Tibial nerve (tissue), 4 donors: ENCODE measurements at regions not wholly inside any gene's neighbourhood (a gene's known extent, or its start where the extent isn't known, plus 50 kb on each side); places are given as distances from the start of the nearest gene placed in this dataset.
"Not testable (repeated sequence)": the region's sequence is repeated elsewhere in the genome, so short reads cannot be mapped to it uniquely, and the experiment has no call there.

Experiments
- DNase-seq, 2 donors: peaks; one replicate each; pipeline ENCODE4 v3.0.0-alpha.2; 2019; ENCODE audit warnings: low spot score in 2 of 2
- H3K27ac ChIP-seq, 4 donors: fragments of 200-600 bp; sonication (generic) in 3 of 4; one replicate each; pipeline ENCODE4 v1.5.1; 2017 to 2019; ENCODE audit warnings: mild to moderate bottlenecking in 1 of 4
- H3K27me3 ChIP-seq, 2 donors: fragments of 200-600 bp; sonication (generic) in 1 of 2; one replicate each; pipeline versions ENCODE4 v1.5.1 to v1.6.0; 2017 to 2019
- H3K36me3 ChIP-seq, 3 donors: fragments of 200-600 bp; sonication (generic); one replicate each; pipeline ENCODE4 v1.5.1; 2018 to 2019
- H3K4me1 ChIP-seq, 4 donors: fragments of 200-600 bp; sonication (generic) in 3 of 4; one replicate each; pipeline ENCODE4 v1.5.1; 2017 to 2019
- H3K4me3 ChIP-seq, 4 donors: fragments of 200-600 bp; sonication (generic) in 3 of 4; one replicate each; pipeline ENCODE4 v1.5.1; 2017 to 2019; ENCODE audit warnings: mild to moderate bottlenecking in 1 of 4, moderate library complexity in 1 of 4
- H3K9me3 ChIP-seq, 4 donors: fragments of 200-600 bp; sonication (generic) in 3 of 4; one replicate each; pipeline ENCODE4 v1.5.1; 2017 to 2019
- CTCF ChIP-seq, 5 experiments: fragments of 200-600 bp in 3 of 5; fragments of 450-650 bp in 2 of 5; sonication (generic) in 3 of 5; IDR thresholded peaks; one replicate each; pipeline ENCODE4 v1.5.1; 2016 to 2019; ENCODE audit warnings: antibody characterized with exemption in 5 of 5, mild to moderate bottlenecking in 3 of 5, moderate library complexity in 2 of 5
- EP300 ChIP-seq, 2 donors: sonication (generic); formaldehyde crosslinking; IDR thresholded peaks; one replicate each; pipeline ENCODE4 v1.6.1; 2017; ENCODE audit warnings: antibody characterized with exemption in 2 of 2, mild to moderate bottlenecking in 1 of 2
- POLR2A ChIP-seq, 2 donors: fragments of 450-650 bp; IDR thresholded peaks; one replicate each; pipeline ENCODE4 v1.6.1; 2017; ENCODE audit warnings: antibody characterized with exemption in 2 of 2, mild to moderate bottlenecking in 2 of 2, moderate library complexity in 2 of 2
- WGBS, 2 donors: methylation state at CpG; one replicate each; pipeline ENCODE4 v1.1.5; 2018; 5-methylcytosine and 5-hydroxymethylcytosine counted together

GRCh38 chr12:131245564-131246355 lies 292.1 kb downstream of the ADGRD1 start:
- TF ChIP-seq POLR2A (IDR thresholded peaks at IDR 0.05) (no peak), CTCF (IDR thresholded peaks at IDR 0.05) (no peak), EP300 (IDR thresholded peaks at IDR 0.05) (no peak)
- Histone ChIP-seq H3K4me3 (no peak overlapping the region), H3K27ac (no peak overlapping the region), H3K9me3 (no peaks in the 10 kb centered on the region), H3K27me3 (peaks cover 0 to 14% of the 10 kb centered on the region in 2 donors), H3K36me3 (no peaks in the 10 kb centered on the region), H3K4me1 (no peaks in the 10 kb centered on the region)
- DNase-seq: no peak
- WGBS, 2 donors: 88 to 93% methylated on average over 10 to 14 of the region's 14 CpGs

- H3K36me3 ChIP-seq, H3K27ac ChIP-seq, H3K9me3 ChIP-seq, H3K4me3 ChIP-seq, DNase-seq, H3K4me1 ChIP-seq: not testable (repeated sequence)
- 52 to 62% methylated on average over 8 to 15 of the region's 15 CpGs for WGBS, 2 donors
- H3K27me3 ChIP-seq: peaks cover 0 to 14% of the 10 kb centered on the region in 2 donors
Observed at GRCh38 chr12:131247026-131247725, 293.5 kb downstream of the ADGRD1 start.

DNA sequence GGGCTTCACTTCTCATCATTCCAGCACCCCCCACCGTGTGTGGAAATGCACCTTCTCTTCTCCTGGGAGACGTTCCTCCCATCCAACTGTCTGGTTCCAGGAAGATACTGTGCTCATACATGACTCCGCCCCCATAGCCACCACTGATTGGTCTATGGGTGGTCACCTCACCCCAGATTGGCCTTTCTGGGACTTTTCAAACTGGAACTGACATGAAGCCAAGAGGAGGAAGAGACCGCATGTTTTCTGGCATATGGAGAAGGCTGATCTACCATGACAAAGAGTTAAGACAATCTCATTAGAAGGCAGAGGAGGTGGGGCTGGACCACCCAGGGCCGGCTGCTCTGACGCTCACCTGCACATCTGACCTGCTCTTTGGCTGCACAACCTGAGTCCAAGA lies 294.2 kb downstream of the ADGRD1 start:
- H3K27ac ChIP-seq, DNase-seq: not testable (repeated sequence)
- 73 to 82% methylated on average over 6 of the region's 6 CpGs for WGBS, 2 donors

GRCh38 chr12:131249246-131250027 lies 295.7 kb downstream of the ADGRD1 start:
- Histone ChIP-seq H3K36me3 (no peaks in the 10 kb centered on the region), H3K4me1 (no peaks in the 10 kb centered on the region), H3K27me3 (peaks cover 0 to 14% of the 10 kb centered on the region in 2 donors), H3K27ac (peak overlapping the region in 1 of 4 donors; percentile 2), H3K4me3 (no peak overlapping the region), H3K9me3 (no peaks in the 10 kb centered on the region)
- peak in 1 of 2 donors; percentile 82 for DNase-seq
- 66 to 69% methylated on average over 4 of the region's 4 CpGs for WGBS, 2 donors
- TF ChIP-seq CTCF (IDR thresholded peaks at IDR 0.05): no peak
- peak in 1 of 2 donors; percentile 90 for TF ChIP-seq EP300 (IDR thresholded peaks at IDR 0.05)

More for the DNA sequence above, 294.2 kb downstream of the ADGRD1 start:
- H3K4me3 ChIP-seq, H3K9me3 ChIP-seq, H3K4me1 ChIP-seq, H3K36me3 ChIP-seq: not testable (repeated sequence)
- H3K27me3 ChIP-seq: peaks cover 0 to 14% of the 10 kb centered on the region in 2 donors

GRCh38 chr12:131250028-131250950 lies 296.6 kb downstream of the ADGRD1 start:
- Histone ChIP-seq H3K36me3 (no peaks in the 10 kb centered on the region), H3K9me3 (no peaks in the 10 kb centered on the region), H3K4me3 (no peak overlapping the region), H3K27me3 (peaks cover 0 to 11% of the 10 kb centered on the region in 2 donors), H3K4me1 (no peaks in the 10 kb centered on the region), H3K27ac (peak overlapping the region in 1 of 4 donors; percentile 2)
- peak in 1 of 2 donors; percentile 43 for DNase-seq
- 69 to 84% methylated on average over 17 to 19 of the region's 20 CpGs for WGBS, 2 donors
- no peak for TF ChIP-seq EP300 (IDR thresholded peaks at IDR 0.05)

DNA sequence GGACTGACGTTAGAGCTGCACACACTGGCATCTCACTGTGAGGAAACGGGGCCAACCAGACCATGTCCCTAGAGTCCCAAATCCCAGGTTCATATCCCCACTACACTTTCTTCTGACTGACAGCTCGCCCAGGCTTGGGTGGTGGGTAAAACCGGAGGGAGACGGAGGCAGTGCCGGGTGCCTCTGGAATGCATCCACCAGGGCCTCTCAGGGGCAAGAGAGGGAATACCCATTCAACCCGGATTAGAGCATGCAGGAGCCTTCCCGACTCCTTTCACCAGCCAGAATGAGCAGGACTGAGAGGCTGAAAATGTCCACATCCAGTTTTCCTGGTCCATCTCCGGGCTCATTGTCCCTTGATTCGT lies 297.2 kb downstream of the ADGRD1 start:
- DNase-seq: no peak
- Histone ChIP-seq H3K4me3 (no peak overlapping the region), H3K36me3 (no peaks in the 10 kb centered on the region)

More for the DNA sequence above, 297.2 kb downstream of the ADGRD1 start:
- Histone ChIP-seq H3K4me1 (no peaks in the 10 kb centered on the region), H3K9me3 (no peaks in the 10 kb centered on the region), H3K27me3 (peaks cover 0 to 8% of the 10 kb centered on the region in 2 donors), H3K27ac (no peak overlapping the region)
- WGBS, 2 donors: 84 to 87% methylated on average over 10 of the region's 10 CpGs
- TF ChIP-seq POLR2A (IDR thresholded peaks at IDR 0.05): no peak
- no peak for TF ChIP-seq CTCF (IDR thresholded peaks at IDR 0.05)
- no peak for TF ChIP-seq EP300 (IDR thresholded peaks at IDR 0.05)
